ENCODE measurements at regions not wholly inside any gene's neighbourhood (a gene's known extent, or its start where the extent isn't known, plus 50 kb on each side); places are given as distances from the start of the nearest gene placed in this dataset.

DNA sequence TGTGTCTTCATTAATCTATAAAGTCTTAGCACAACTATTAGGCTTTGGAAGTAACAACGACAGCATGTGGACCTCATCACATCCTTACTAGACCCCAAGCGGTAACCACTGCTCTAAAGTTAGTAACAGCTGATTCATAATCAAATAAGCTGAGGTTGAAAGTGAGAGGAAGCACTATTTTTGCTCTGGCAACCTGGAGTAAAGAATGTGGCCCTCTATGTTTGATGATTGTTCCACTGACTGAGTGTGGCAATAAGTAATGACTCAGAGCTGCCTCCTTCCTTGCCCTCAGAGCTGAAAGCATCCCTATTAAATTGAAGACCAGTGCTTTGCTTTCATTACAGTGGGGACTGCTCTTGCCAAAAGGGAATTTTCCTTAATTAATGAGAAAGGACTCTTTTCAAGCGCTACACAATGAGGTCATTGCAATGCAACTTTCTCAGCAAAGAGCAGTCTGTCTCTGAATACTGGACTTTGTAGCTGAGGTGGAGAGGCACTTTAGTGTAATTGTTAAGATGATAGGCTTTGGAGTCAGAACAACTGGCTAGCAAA lies 906.1 kb upstream of the RAG2 start:
- H3K4me3 Mint-ChIP-seq (ENCODE audit: low read depth, unreplicated experiment), result peak overlapping the region; percentile 0
- TF ChIP-seq, protein P1, sequence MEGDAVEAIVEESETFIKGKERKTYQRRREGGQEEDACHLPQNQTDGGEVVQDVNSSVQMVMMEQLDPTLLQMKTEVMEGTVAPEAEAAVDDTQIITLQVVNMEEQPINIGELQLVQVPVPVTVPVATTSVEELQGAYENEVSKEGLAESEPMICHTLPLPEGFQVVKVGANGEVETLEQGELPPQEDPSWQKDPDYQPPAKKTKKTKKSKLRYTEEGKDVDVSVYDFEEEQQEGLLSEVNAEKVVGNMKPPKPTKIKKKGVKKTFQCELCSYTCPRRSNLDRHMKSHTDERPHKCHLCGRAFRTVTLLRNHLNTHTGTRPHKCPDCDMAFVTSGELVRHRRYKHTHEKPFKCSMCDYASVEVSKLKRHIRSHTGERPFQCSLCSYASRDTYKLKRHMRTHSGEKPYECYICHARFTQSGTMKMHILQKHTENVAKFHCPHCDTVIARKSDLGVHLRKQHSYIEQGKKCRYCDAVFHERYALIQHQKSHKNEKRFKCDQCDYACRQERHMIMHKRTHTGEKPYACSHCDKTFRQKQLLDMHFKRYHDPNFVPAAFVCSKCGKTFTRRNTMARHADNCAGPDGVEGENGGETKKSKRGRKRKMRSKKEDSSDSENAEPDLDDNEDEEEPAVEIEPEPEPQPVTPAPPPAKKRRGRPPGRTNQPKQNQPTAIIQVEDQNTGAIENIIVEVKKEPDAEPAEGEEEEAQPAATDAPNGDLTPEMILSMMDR (IDR thresholded peaks at IDR 0.05; ENCODE audit: unreplicated experiment), result no peak
- H3K27me3 Mint-ChIP-seq (ENCODE audit: unreplicated experiment), result no peaks in the 10 kb centered on the region
- intact Hi-C loops (cut with micrococcal nuclease; ENCODE audit: unreplicated experiment), result loop anchor here (1.0 to 10.0 kb wide), 3 partner anchors 52 to 689 kb away; no protein-coding TSS in a partner anchor
- peaks cover 21% of the 10 kb centered on the region for H3K36me3 Mint-ChIP-seq (ENCODE audit: insufficient read depth, unreplicated experiment)
- H3K4me1 Mint-ChIP-seq (ENCODE audit: low read depth, unreplicated experiment), result peaks cover 51% of the 10 kb centered on the region
- DNase-seq, result peak; percentile 62
- no peaks in the 10 kb centered on the region for H3K9me3 Mint-ChIP-seq (ENCODE audit: low read depth, unreplicated experiment)
- no TSS peak for BruUV-seq (replicated peaks)
- peak overlapping the region; percentile 16 for H3K27ac Mint-ChIP-seq (ENCODE audit: unreplicated experiment)
- CTCF ChIA-PET, result interaction anchor here (0.6 kb wide), 2 partner anchors 24 to 891 kb away, joined by 3 to 5 read pairs; no protein-coding TSS in a partner anchor

DNA sequence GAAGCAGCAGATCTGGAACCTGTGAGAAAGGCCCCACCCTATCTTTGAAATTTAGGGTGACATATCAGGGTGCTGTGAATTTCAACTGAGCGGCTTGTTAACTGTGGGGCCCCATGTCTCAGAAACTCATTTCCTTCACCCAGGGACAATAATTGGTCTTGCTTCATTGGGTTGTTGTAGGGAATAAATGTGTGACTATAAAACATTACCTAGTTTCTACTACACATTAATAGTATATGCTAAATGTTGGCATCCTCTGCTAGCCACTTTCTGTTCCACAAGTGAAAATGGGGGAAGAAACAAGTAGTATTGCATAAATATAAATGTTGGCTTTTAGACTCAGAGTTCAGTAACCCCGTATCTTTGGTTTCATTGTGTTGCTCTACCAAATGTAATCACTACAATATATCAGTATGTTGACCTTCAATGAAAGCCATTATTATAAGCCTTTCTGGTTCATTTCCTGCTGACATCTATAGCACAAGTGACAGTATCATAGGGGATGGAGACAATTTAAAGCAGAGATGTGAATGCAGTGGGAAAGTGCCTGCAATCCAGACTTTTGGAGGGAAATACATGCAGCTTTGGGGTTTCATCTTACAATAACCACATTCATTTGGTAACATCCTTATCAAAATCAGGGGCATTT lies 905.5 kb upstream of the RAG2 start:
- H3K27me3 Mint-ChIP-seq (ENCODE audit: unreplicated experiment), result no peaks in the 10 kb centered on the region

DNA sequence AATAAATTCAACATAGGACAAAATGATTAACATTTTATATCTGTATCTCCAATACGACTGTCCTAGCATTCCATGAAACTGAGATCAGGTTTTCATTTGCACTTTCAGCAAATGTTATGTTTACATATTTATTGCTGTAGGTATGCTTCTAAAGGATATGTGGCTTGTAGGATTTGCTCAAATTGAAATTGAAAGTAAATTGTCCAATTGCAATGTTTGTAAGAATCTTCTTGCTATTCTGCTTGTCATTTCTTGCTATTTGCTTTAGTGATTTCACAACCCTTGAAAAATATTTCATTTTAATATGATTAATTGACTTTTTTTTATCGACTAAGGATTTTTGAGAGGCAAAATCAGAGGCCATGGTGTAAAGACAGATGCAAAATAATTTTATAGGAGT lies 904.2 kb upstream of the RAG2 start:
- TF ChIP-seq, protein P1 (IDR thresholded peaks at IDR 0.05; ENCODE audit: unreplicated experiment), result no peak
- peaks cover 21% of the 10 kb centered on the region for H3K36me3 Mint-ChIP-seq (ENCODE audit: insufficient read depth, unreplicated experiment)
- H3K4me3 Mint-ChIP-seq (ENCODE audit: low read depth, unreplicated experiment), result no peak overlapping the region
- H3K27me3 Mint-ChIP-seq (ENCODE audit: unreplicated experiment), result no peaks in the 10 kb centered on the region
- peaks cover 57% of the 10 kb centered on the region for H3K4me1 Mint-ChIP-seq (ENCODE audit: low read depth, unreplicated experiment)
- BruUV-seq (replicated peaks), result no TSS peak
- H3K9me3 Mint-ChIP-seq (ENCODE audit: low read depth, unreplicated experiment), result no peaks in the 10 kb centered on the region
- peak overlapping the region; percentile 60 for H3K27ac Mint-ChIP-seq (ENCODE audit: unreplicated experiment)
- intact Hi-C loops (cut with micrococcal nuclease; ENCODE audit: unreplicated experiment), result loop anchor here (10.0 kb wide), 2 partner anchors 177 to 687 kb away; no protein-coding TSS in a partner anchor
- no peak for DNase-seq
- CTCF ChIA-PET, result no interaction called here

More for the DNA sequence above, 905.5 kb upstream of the RAG2 start:
- DNase-seq, result no peak
- BruUV-seq (replicated peaks), result no TSS peak
- intact Hi-C loops (cut with micrococcal nuclease; ENCODE audit: unreplicated experiment), result loop anchor here (1.0 to 10.0 kb wide), 3 partner anchors 51 to 689 kb away; no protein-coding TSS in a partner anchor
- Mint-ChIP-seq H3K4me3 (ENCODE audit: low read depth, unreplicated experiment) (peak overlapping the region; percentile 0), H3K36me3 (ENCODE audit: insufficient read depth, unreplicated experiment) (peaks cover 21% of the 10 kb centered on the region), H3K9me3 (ENCODE audit: low read depth, unreplicated experiment) (no peaks in the 10 kb centered on the region), H3K4me1 (ENCODE audit: low read depth, unreplicated experiment) (peaks cover 51% of the 10 kb centered on the region), H3K27ac (ENCODE audit: unreplicated experiment) (peak overlapping the region; percentile 60)
- TF ChIP-seq, protein P1 (IDR thresholded peaks at IDR 0.05; ENCODE audit: unreplicated experiment), result no peak
- CTCF ChIA-PET, result interaction anchor here (0.6 kb wide), 1 partner anchor 24 kb away, joined by 3 read pairs; no protein-coding TSS in a partner anchor

DNA sequence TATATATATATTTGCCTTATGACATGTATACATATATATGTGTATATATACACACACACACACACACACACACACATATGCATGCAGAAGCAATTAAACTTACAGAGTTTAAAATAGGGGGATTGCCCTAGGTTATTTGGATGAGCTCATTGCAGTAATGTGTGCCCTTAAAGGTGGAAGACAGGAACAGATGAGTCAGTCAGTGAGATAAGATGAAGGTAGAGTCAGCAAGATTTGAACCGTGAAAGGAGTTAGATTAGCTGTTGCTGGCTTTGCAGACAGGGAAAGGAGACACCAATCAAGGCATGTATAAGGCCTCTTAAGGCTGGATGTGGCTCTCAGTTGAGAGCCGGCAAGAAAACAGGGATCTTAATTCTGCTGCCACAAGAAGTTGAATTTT lies 902.4 kb upstream of the RAG2 start:
- no peak for DNase-seq
- H3K27ac Mint-ChIP-seq (ENCODE audit: unreplicated experiment), result peak overlapping the region; percentile 50
- no peak overlapping the region for H3K4me3 Mint-ChIP-seq (ENCODE audit: low read depth, unreplicated experiment)
- TF ChIP-seq, protein P1 (IDR thresholded peaks at IDR 0.05; ENCODE audit: unreplicated experiment), result no peak
- H3K36me3 Mint-ChIP-seq (ENCODE audit: insufficient read depth, unreplicated experiment), result peaks cover 13% of the 10 kb centered on the region
- no TSS peak for BruUV-seq (replicated peaks)
- H3K9me3 Mint-ChIP-seq (ENCODE audit: low read depth, unreplicated experiment), result no peaks in the 10 kb centered on the region
- peaks cover 47% of the 10 kb centered on the region for H3K4me1 Mint-ChIP-seq (ENCODE audit: low read depth, unreplicated experiment)
- CTCF ChIA-PET, result no interaction called here
- intact Hi-C loops (cut with micrococcal nuclease; ENCODE audit: unreplicated experiment), result loop anchor here (10.0 kb wide), 2 partner anchors 176 to 686 kb away; no protein-coding TSS in a partner anchor
- no peaks in the 10 kb centered on the region for H3K27me3 Mint-ChIP-seq (ENCODE audit: unreplicated experiment)

Measured in Calu3 (cell line).